ENCODE measurements at regions not wholly inside any gene's neighbourhood (a gene's known extent, or its start where the extent isn't known, plus 50 kb on each side); places are given as distances from the start of the nearest gene placed in this dataset.
"Not testable (repeated sequence)": the region's sequence is repeated elsewhere in the genome, so short reads cannot be mapped to it uniquely, and the experiment has no call there.

DNA sequence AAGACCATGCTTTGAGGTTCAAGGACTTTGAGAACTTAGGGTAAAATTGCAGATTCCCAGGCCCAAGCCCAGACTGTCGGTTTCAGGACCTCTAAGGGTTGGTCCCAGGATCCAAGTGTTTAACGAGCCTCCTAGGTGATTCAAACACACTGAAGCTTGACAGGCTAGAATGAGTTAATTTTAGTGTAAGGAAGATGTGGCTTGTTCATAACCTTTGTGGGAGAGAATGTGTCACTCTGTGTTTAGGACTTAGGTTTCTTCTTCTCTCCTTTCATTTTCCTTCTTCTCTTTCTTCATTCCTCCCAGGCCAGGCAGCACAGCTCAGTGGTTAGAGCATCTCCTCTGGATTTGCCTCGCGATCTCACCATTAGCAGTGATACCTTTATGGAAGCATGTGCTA is 104.8 kb upstream of the KCNG1 start:
- DNase-seq (ENCODE audit: low read depth) = no peak
- TF ChIP-seq CTCF (conservative IDR thresholded peaks at IDR 0.05; ENCODE audit: control insufficient read depth, insufficient read depth, low read depth, low read length) = no peak
- H3K4me3 ChIP-seq (ENCODE audit: control insufficient read depth, low read depth, low read length) = no peak overlapping the region

DNA sequence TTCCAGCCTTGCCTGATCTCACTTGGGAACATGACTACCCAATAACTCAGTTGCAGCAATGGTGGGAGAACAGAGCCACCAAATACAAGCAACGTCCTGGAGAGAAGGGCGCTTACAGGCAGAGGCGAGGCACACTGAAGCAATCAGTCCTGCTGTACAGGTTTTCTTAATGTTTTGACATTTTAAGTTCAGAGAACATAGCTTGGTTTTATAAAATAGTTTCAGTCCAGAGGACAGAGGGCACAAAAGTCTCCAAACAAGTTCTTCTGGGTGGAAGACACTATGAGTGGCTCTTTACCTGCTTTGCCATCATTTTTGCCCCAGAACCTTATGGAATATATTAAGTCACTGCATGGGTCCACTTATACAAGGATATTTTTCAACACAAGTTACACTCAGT is 103.4 kb upstream of the KCNG1 start:
- TF ChIP-seq CTCF (conservative IDR thresholded peaks at IDR 0.05; ENCODE audit: control insufficient read depth, insufficient read depth, low read depth, low read length) = no peak
- H3K4me3 ChIP-seq (ENCODE audit: control insufficient read depth, low read depth, low read length) = no peak overlapping the region
- DNase-seq (ENCODE audit: low read depth) = no peak

DNA sequence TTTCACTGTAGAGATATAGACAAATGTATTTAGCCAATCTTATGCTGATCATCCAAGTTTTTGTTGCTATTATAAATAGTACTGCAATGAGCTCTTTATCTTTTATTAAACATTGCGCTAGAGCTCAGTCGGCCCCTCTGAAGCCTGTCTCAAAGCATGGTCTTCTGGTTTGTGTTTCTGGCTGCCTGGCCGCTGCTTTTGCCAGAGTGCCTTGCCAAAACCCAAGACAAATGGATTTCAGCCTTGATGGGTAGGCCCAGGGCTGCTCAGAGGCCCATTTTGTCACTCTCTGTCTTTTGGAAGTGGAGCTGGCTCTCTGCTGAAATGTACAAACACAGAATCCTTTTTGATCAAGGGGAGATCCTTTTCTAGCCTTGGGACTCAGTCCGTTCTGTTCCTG is 102.9 kb upstream of the KCNG1 start:
- no peak for TF ChIP-seq CTCF (conservative IDR thresholded peaks at IDR 0.05; ENCODE audit: control insufficient read depth, insufficient read depth, low read depth, low read length)
- no peak overlapping the region for H3K4me3 ChIP-seq (ENCODE audit: control insufficient read depth, low read depth, low read length)
- DNase-seq (ENCODE audit: low read depth) = no peak

DNA sequence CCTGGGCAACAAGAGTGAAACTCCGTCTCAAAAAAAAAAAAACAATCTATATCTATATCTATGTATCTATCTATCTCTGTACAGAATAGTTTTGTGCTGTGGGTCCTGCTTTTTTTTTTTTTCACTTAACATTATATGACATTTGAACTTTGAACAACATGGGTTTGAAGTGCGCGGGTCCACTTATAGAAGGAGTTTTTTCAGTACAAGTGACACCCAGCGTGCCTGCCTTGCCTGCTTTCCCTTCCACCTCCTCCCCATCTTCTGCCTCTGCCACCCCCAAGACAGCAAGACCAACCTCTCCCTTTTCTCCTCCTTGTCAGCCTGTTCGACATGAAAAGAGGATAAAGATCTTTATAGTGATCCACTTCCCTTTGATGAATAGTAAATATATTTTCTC is 102.2 kb upstream of the KCNG1 start:
- DNase-seq (ENCODE audit: low read depth) = no peak
- H3K4me3 ChIP-seq (ENCODE audit: control insufficient read depth, low read depth, low read length) = no peak overlapping the region
- no peak for TF ChIP-seq CTCF (conservative IDR thresholded peaks at IDR 0.05; ENCODE audit: control insufficient read depth, insufficient read depth, low read depth, low read length)

DNA sequence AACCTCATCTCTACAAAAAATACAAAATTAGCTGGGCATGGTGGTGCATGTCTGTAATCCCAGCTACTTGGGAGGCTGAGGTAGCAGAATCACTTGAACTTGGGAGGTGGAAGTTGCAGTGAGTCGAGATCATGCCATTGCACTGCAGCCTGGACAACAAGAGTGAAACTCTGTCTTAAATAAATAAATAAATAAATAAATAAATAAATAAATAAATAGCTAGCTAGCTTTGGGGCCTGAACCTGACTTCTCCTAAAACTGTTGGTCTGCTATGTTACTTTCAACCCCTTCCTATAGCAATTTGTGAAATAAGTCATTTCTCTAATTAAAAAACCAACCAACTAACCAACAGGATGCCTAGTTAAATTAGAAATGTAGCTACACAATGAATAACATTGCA is 101.0 kb upstream of the KCNG1 start:
- not testable (repeated sequence) for H3K4me3 ChIP-seq (ENCODE audit: control insufficient read depth, low read depth, low read length); DNase-seq (ENCODE audit: low read depth)

- DNase-seq (ENCODE audit: low read depth) = no peak
- no peak for TF ChIP-seq CTCF (conservative IDR thresholded peaks at IDR 0.05; ENCODE audit: control insufficient read depth, insufficient read depth, low read depth, low read length)
- H3K4me3 ChIP-seq (ENCODE audit: control insufficient read depth, low read depth, low read length) = no peak overlapping the region
These were observed 100.2 kb upstream of the KCNG1 start for GRCh38 chr20:51122931-51123658.

DNA sequence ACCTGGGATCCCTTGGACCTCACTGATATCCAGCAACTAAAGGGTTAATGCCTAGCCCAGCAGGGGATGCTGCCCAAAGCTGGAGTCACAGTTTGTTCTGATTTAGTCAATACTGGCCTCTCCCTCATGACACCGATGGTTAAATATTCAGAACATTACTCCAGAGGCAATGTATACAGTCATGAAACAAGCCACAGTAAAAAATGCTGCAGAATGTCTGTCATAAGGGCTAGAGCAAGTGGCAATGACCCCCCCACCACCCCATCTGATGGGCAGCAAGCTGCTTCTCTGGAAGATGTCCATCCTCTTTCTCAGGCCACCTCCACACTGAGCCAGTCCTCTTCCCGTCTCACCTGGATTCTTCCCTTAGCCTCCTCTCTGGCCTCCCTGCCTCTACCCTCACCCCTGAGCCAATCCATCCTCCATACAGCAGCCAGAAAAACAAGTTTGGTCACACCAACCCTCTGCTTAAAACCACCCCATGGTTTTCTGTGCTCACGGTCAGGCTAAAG is 99.0 kb upstream of the KCNG1 start:
- DNase-seq (ENCODE audit: low read depth) = peak; percentile 47
- no peak overlapping the region for H3K4me3 ChIP-seq (ENCODE audit: control insufficient read depth, low read depth, low read length)
- TF ChIP-seq CTCF (conservative IDR thresholded peaks at IDR 0.05; ENCODE audit: control insufficient read depth, insufficient read depth, low read depth, low read length) = no peak
